GM12878 (cell line): ENCODE measurements at regions not wholly inside any gene's neighbourhood (a gene's known extent, or its start where the extent isn't known, plus 50 kb on each side); places are given as distances from the start of the nearest gene placed in this dataset.

Experiments used
- ATAC-seq: fragments of 200-7000 bp; cut with Tn5 transposase; 3 replicates; pipeline ENCODE4 v1.9.1; 2020; ENCODE audit warnings: mild to moderate bottlenecking, moderate library complexity
- BruUV-seq: library from RNA; stranded (reverse); fragments of 400-500 nt; replicated peaks from 2 replicates; lab custom pipeline; 2021; lab: Mats Ljungman, UMichigan
- CTCF ChIA-PET: fragments of 300-600 bp; sonication (Branson Sonifier 250); formaldehyde crosslinking; extraction: SDS; loops from one replicate; lab custom pipeline; 2021; ENCODE audit warnings: inconsistent platforms; lab: Yijun Ruan, JAX
- POLR2A ChIA-PET: fragments of 350-600 bp; formaldehyde crosslinking; extraction: SDS; loops from one replicate; lab custom pipeline; 2021; ENCODE audit warnings: inconsistent platforms; lab: Charles Lee
- RAD21 ChIA-PET: fragments of 300-600 bp; sonication (Branson Sonifier 250); formaldehyde crosslinking; loops from one replicate; lab custom pipeline; 2023; ENCODE audit warnings: antibody characterized with exemption; ENCODE audit not compliant: unreplicated experiment; lab: Charles Lee
- SMC1A ChIA-PET: fragments of 300-600 bp; sonication (Branson Sonifier 250); formaldehyde crosslinking; loops from one replicate; lab custom pipeline; 2023; ENCODE audit not compliant: unreplicated experiment, uncharacterized antibody; lab: Charles Lee
- DNase-seq: peaks from one replicate; pipeline ENCODE4 v3.0.0-alpha.2; 2011; ENCODE audit warnings: low read depth, low spot score
- FAIRE-seq: peaks from 3 replicates; lab custom pipeline; 2011; peaks lifted over from hg19 to GRCh38; lab: Jason Lieb, UNC
- H2AFZ ChIP-seq: 2 replicates; pipeline ENCODE4 v1.6.0; 2011; ENCODE audit warnings: low read depth, low read length, control low read depth; ENCODE audit not compliant: control insufficient read depth
- H3K27ac ChIP-seq: 2 replicates; pipeline ENCODE4 v1.5.1; 2011; ENCODE audit warnings: control low read depth; ENCODE audit not compliant: control insufficient read depth, insufficient read depth
- H3K27me3 ChIP-seq, 2 experiments: replicated peaks in 1 of 2; 2 replicates each; pipeline versions ENCODE4 v1.6.0 to v1.6.1; 2011; ENCODE audit warnings: low read length in 1 of 2; ENCODE audit not compliant: control insufficient read depth in 2 of 2, insufficient read depth in 2 of 2
- H3K36me3 ChIP-seq, 2 experiments: 2 replicates each; pipeline ENCODE4 v1.5.1; 2011; ENCODE audit warnings: low read length in 1 of 2; ENCODE audit not compliant: control insufficient read depth in 2 of 2, insufficient read depth in 2 of 2
- H3K4me1 ChIP-seq: 2 replicates; pipeline ENCODE4 v1.6.1; 2011; ENCODE audit warnings: mild to moderate bottlenecking, low read length, moderate library complexity, mixed read lengths; ENCODE audit not compliant: control insufficient read depth, insufficient read depth
- H3K4me2 ChIP-seq: 2 replicates; pipeline ENCODE4 v1.6.0; 2011; ENCODE audit warnings: control low read depth; ENCODE audit not compliant: control insufficient read depth, insufficient read depth
- H3K4me3 ChIP-seq: fragments of 200-600 bp; sonication (generic); 2 replicates; pipeline ENCODE4 v1.5.1; 2016
- H3K79me2 ChIP-seq: 2 replicates; pipeline ENCODE4 v1.6.0; 2011; ENCODE audit warnings: low read length; ENCODE audit not compliant: control insufficient read depth, insufficient read depth
- H3K9ac ChIP-seq: 2 replicates; pipeline ENCODE4 v1.8.0; 2011; ENCODE audit warnings: low read length, control low read depth, mixed read lengths; ENCODE audit not compliant: control insufficient read depth, insufficient read depth
- H3K9me3 ChIP-seq: replicated peaks from 3 replicates; pipeline ENCODE4 v1.5.1; 2011; ENCODE audit warnings: mild to moderate bottlenecking, low read length; ENCODE audit not compliant: control insufficient read depth, insufficient read depth
- H4K20me1 ChIP-seq: 2 replicates; pipeline ENCODE4 v1.6.0; 2011; ENCODE audit not compliant: control insufficient read depth, insufficient read depth
- ATF7 ChIP-seq: fragments of 450-650 bp; IDR thresholded peaks from 2 replicates; pipeline ENCODE4 v1.6.1; 2016; ENCODE audit warnings: low read depth, mild to moderate bottlenecking
- BHLHE40 ChIP-seq, 2 experiments: fragments of 450-650 bp in 1 of 2; IDR thresholded peaks; 2 replicates each; pipeline ENCODE4 v1.6.1; 2011 to 2017; ENCODE audit warnings: low read depth in 2 of 2, borderline replicate concordance in 1 of 2, improper control_type of control experiment in 1 of 2, low read length in 1 of 2, mild to moderate bottlenecking in 1 of 2
- EZH2 ChIP-seq: IDR thresholded peaks from 2 replicates; pipeline ENCODE4 v1.6.1; 2012; ENCODE audit warnings: low read depth, mild to moderate bottlenecking, control low read depth, inconsistent platforms, low read length, borderline replicate concordance; ENCODE audit not compliant: control insufficient read depth
- IKZF1 ChIP-seq: fragments of 450-650 bp; conservative IDR thresholded peaks from 2 replicates; pipeline ENCODE4 v1.6.1; 2017; ENCODE audit warnings: antibody characterized with exemption, mild to moderate bottlenecking
- JUND ChIP-seq: IDR thresholded peaks from 2 replicates; pipeline ENCODE4 v1.6.1; 2012; ENCODE audit warnings: low read depth, mild to moderate bottlenecking, low read length, improper control_type of control experiment, moderate library complexity
- KAT2A ChIP-seq: conservative IDR thresholded peaks from 2 replicates; pipeline ENCODE4 v1.6.1; 2011; ENCODE audit warnings: low read depth, low read length; ENCODE audit not compliant: control insufficient read depth
- NFXL1 ChIP-seq: fragments of 450-650 bp; IDR thresholded peaks from 2 replicates; pipeline ENCODE4 v1.6.1; 2017; ENCODE audit warnings: antibody characterized with exemption, mild to moderate bottlenecking, borderline replicate concordance
- NFYA ChIP-seq: IDR thresholded peaks from 2 replicates; pipeline ENCODE4 v1.6.1; 2011; ENCODE audit warnings: low read depth, mild to moderate bottlenecking, low read length, improper control_type of control experiment, borderline replicate concordance
- RUNX3 ChIP-seq: IDR thresholded peaks from 2 replicates; pipeline ENCODE4 v1.6.1; 2012; ENCODE audit warnings: low read length, inconsistent platforms
- TAF1 ChIP-seq: IDR thresholded peaks from 2 replicates; pipeline ENCODE4 v1.6.1; 2011; ENCODE audit warnings: mild to moderate bottlenecking, low read depth, low read length, borderline replicate concordance
- WGBS: methylation state at CpG from one replicate; pipeline ENCODE4 v1.1.6; 2016; ENCODE audit warnings: low lambda C conversion rate; ENCODE audit not compliant: insufficient replicate concordance, insufficient coverage; ENCODE audit errors: missing lambda C conversion rate; 5-methylcytosine and 5-hydroxymethylcytosine counted together
- in situ Hi-C: fragments of 300-500 bp; cut with MboI; formaldehyde crosslinking; loops from 9 replicates; pipeline ENCODE4 v1.14.3; 2018; ENCODE audit warnings: mixed read lengths
- intact Hi-C: fragments of 100-400 bp; cut with micrococcal nuclease; formaldehyde crosslinking; loops from one replicate; pipeline ENCODE4 v1.14.2; 2022; ENCODE audit not compliant: unreplicated experiment
- TF ChIP-seq, protein P1 (sequence below): IDR thresholded peaks from 2 replicates; pipeline ENCODE4 v1.6.1; 2012; ENCODE audit warnings: low read depth, low read length, improper control_type of control experiment
- TF ChIP-seq, protein P2 (sequence below): fragments of 150-350 bp; IDR thresholded peaks from 2 replicates; pipeline ENCODE4 v1.6.1; 2014; ENCODE audit warnings: mild to moderate bottlenecking, low read depth, low read length
- TF ChIP-seq, protein P3 (sequence below): IDR thresholded peaks from 2 replicates; pipeline ENCODE4 v1.6.1; 2012; ENCODE audit warnings: improper control_type of control experiment, low read depth, low read length; ENCODE audit not compliant: insufficient replicate concordance
- TF ChIP-seq, protein P4 (sequence below): IDR thresholded peaks from 2 replicates; pipeline ENCODE4 v1.6.1; 2011; ENCODE audit warnings: borderline replicate concordance, low read depth, mild to moderate bottlenecking, moderate library complexity, mixed read lengths, low read length; ENCODE audit not compliant: insufficient read depth; ENCODE audit errors: extremely low read length
- TF ChIP-seq, protein P5 (sequence below): IDR thresholded peaks from 2 replicates; pipeline ENCODE4 v1.6.1; 2012; ENCODE audit warnings: low read depth, low read length, improper control_type of control experiment

DNA sequence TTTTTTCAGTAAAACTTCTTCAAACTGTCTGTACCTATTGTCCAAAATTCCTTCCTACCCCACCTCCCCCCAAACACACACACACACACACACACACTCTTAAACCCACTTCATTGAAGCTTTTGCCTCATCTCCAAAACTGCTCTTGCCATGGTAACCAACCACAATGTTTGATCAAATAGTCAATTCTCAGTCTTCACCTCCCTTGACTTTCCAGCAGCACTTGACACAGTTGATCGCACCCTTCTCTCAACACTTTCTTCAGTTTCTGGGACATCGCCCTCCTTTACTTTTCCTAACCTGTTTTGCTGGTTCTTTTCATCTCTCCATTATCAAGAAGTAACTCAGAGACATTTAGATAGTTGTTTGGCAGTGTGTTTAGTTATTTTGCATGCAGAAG lies 71.5 kb upstream of the COL21A1 start:
- Histone ChIP-seq H3K27me3 (no peaks in the 10 kb centered on the region), H3K79me2 (no peaks in the 10 kb centered on the region), H2AFZ (no peak overlapping the region), H3K9me3 (no peaks in the 10 kb centered on the region), H4K20me1 (no peaks in the 10 kb centered on the region), H3K4me3 (no peak overlapping the region), H3K4me2 (no peak overlapping the region), H3K27ac (no peak overlapping the region), H3K9ac (no peak overlapping the region), H3K36me3 (no peaks in the 10 kb centered on the region), H3K4me1 (no peaks in the 10 kb centered on the region)
- intact Hi-C loops, result no loop called here
- no peak for DNase-seq
- 74% methylated on average over 2 of the region's 2 CpGs for WGBS
- RAD21 ChIA-PET, result no interaction called here
- no TSS peak for BruUV-seq
- in situ Hi-C loops, result no loop called here
- POLR2A ChIA-PET, result no interaction called here
- ATAC-seq, result no peak
- FAIRE-seq, result no peak
- CTCF ChIA-PET, result no interaction called here
- SMC1A ChIA-PET, result no interaction called here
- TF ChIP-seq JUND (no peak), ATF7 (no peak), BHLHE40 (IDR thresholded peaks at IDR 0.05; ENCODE audit: borderline replicate concordance in 1 of 2, low read depth in 2 of 2, low read length in 1 of 2) (no peak), NFYA (no peak), EZH2 (no peak), IKZF1 (no peak), KAT2A (no peak), TAF1 (no peak), RUNX3 (no peak), NFXL1 (no peak)
- TF ChIP-seq, protein P1, sequence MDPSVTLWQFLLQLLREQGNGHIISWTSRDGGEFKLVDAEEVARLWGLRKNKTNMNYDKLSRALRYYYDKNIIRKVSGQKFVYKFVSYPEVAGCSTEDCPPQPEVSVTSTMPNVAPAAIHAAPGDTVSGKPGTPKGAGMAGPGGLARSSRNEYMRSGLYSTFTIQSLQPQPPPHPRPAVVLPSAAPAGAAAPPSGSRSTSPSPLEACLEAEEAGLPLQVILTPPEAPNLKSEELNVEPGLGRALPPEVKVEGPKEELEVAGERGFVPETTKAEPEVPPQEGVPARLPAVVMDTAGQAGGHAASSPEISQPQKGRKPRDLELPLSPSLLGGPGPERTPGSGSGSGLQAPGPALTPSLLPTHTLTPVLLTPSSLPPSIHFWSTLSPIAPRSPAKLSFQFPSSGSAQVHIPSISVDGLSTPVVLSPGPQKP, result no peak
- TF ChIP-seq, protein P2, sequence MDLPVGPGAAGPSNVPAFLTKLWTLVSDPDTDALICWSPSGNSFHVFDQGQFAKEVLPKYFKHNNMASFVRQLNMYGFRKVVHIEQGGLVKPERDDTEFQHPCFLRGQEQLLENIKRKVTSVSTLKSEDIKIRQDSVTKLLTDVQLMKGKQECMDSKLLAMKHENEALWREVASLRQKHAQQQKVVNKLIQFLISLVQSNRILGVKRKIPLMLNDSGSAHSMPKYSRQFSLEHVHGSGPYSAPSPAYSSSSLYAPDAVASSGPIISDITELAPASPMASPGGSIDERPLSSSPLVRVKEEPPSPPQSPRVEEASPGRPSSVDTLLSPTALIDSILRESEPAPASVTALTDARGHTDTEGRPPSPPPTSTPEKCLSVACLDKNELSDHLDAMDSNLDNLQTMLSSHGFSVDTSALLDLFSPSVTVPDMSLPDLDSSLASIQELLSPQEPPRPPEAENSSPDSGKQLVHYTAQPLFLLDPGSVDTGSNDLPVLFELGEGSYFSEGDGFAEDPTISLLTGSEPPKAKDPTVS, result no peak
- TF ChIP-seq, protein P3, sequence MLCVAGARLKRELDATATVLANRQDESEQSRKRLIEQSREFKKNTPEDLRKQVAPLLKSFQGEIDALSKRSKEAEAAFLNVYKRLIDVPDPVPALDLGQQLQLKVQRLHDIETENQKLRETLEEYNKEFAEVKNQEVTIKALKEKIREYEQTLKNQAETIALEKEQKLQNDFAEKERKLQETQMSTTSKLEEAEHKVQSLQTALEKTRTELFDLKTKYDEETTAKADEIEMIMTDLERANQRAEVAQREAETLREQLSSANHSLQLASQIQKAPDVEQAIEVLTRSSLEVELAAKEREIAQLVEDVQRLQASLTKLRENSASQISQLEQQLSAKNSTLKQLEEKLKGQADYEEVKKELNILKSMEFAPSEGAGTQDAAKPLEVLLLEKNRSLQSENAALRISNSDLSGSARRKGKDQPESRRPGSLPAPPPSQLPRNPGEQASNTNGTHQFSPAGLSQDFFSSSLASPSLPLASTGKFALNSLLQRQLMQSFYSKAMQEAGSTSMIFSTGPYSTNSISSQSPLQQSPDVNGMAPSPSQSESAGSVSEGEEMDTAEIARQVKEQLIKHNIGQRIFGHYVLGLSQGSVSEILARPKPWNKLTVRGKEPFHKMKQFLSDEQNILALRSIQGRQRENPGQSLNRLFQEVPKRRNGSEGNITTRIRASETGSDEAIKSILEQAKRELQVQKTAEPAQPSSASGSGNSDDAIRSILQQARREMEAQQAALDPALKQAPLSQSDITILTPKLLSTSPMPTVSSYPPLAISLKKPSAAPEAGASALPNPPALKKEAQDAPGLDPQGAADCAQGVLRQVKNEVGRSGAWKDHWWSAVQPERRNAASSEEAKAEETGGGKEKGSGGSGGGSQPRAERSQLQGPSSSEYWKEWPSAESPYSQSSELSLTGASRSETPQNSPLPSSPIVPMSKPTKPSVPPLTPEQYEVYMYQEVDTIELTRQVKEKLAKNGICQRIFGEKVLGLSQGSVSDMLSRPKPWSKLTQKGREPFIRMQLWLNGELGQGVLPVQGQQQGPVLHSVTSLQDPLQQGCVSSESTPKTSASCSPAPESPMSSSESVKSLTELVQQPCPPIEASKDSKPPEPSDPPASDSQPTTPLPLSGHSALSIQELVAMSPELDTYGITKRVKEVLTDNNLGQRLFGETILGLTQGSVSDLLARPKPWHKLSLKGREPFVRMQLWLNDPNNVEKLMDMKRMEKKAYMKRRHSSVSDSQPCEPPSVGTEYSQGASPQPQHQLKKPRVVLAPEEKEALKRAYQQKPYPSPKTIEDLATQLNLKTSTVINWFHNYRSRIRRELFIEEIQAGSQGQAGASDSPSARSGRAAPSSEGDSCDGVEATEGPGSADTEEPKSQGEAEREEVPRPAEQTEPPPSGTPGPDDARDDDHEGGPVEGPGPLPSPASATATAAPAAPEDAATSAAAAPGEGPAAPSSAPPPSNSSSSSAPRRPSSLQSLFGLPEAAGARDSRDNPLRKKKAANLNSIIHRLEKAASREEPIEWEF, result no peak
- TF ChIP-seq, protein P4, sequence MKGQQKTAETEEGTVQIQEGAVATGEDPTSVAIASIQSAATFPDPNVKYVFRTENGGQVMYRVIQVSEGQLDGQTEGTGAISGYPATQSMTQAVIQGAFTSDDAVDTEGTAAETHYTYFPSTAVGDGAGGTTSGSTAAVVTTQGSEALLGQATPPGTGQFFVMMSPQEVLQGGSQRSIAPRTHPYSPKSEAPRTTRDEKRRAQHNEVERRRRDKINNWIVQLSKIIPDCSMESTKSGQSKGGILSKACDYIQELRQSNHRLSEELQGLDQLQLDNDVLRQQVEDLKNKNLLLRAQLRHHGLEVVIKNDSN, result no peak
- TF ChIP-seq, protein P5, sequence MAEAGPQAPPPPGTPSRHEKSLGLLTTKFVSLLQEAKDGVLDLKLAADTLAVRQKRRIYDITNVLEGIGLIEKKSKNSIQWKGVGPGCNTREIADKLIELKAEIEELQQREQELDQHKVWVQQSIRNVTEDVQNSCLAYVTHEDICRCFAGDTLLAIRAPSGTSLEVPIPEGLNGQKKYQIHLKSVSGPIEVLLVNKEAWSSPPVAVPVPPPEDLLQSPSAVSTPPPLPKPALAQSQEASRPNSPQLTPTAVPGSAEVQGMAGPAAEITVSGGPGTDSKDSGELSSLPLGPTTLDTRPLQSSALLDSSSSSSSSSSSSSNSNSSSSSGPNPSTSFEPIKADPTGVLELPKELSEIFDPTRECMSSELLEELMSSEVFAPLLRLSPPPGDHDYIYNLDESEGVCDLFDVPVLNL, result no peak
